GM19397 (cell line): ENCODE measurements at regions not wholly inside any gene's neighbourhood (a gene's known extent, or its start where the extent isn't known, plus 50 kb on each side); places are given as distances from the start of the nearest gene placed in this dataset.
"Not testable (repeated sequence)": the region's sequence is repeated elsewhere in the genome, so short reads cannot be mapped to it uniquely, and the experiment has no call there.

Experiments
- ATAC-seq: cut with Tn5 transposase; IDR thresholded peaks from one replicate; pipeline ENCODE4 v1.9.1; 2021; ENCODE audit warnings: mild to moderate bottlenecking, moderate library complexity; ENCODE audit not compliant: unreplicated experiment

GRCh38 chr10:23864631-23865147 lies 344.2 kb upstream of the KIAA1217 start:
- no peak for ATAC-seq

- not testable (repeated sequence) for ATAC-seq
Observed at GRCh38 chr10:23866985-23867384, 342.0 kb upstream of the KIAA1217 start.

- ATAC-seq = no peak
Observed at GRCh38 chr10:23868121-23868520, 340.8 kb upstream of the KIAA1217 start.

- no peak for ATAC-seq
Observed at GRCh38 chr10:23869548-23869947, 339.4 kb upstream of the KIAA1217 start.

- ATAC-seq = no peak
Observed at GRCh38 chr10:23869996-23870395, 338.9 kb upstream of the KIAA1217 start.

GRCh38 chr10:23870651-23871610 lies 338.0 kb upstream of the KIAA1217 start:
- no peak for ATAC-seq

GRCh38 chr10:23872290-23872689 lies 336.6 kb upstream of the KIAA1217 start:
- no peak for ATAC-seq

GRCh38 chr10:23877791-23878320 lies 331.1 kb upstream of the KIAA1217 start:
- no peak for ATAC-seq

- ATAC-seq = no peak
Observed at GRCh38 chr10:23884670-23885069, 324.3 kb upstream of the KIAA1217 start.

- no peak for ATAC-seq
Observed at GRCh38 chr10:23885853-23886252, 323.1 kb upstream of the KIAA1217 start.

GRCh38 chr10:23886355-23886754 lies 322.6 kb upstream of the KIAA1217 start:
- ATAC-seq = no peak

GRCh38 chr10:23891301-23891700 lies 317.6 kb upstream of the KIAA1217 start:
- no peak for ATAC-seq

GRCh38 chr10:23892296-23892695 lies 316.6 kb upstream of the KIAA1217 start:
- ATAC-seq = no peak

GRCh38 chr10:23897267-23897666 lies 311.7 kb upstream of the KIAA1217 start:
- ATAC-seq = no peak

- ATAC-seq = no peak
Observed at GRCh38 chr10:23897861-23898260, 311.1 kb upstream of the KIAA1217 start.

- no peak for ATAC-seq
Observed at GRCh38 chr10:23899166-23899565, 309.8 kb upstream of the KIAA1217 start.

GRCh38 chr10:23910291-23910690 lies 298.6 kb upstream of the KIAA1217 start:
- ATAC-seq = no peak

GRCh38 chr10:23912884-23913404 lies 296.0 kb upstream of the KIAA1217 start:
- no peak for ATAC-seq

GRCh38 chr10:23914641-23915040 lies 294.3 kb upstream of the KIAA1217 start:
- ATAC-seq = no peak

GRCh38 chr10:23917251-23917840 lies 291.6 kb upstream of the KIAA1217 start:
- ATAC-seq = no peak

GRCh38 chr10:23918090-23918723 lies 290.7 kb upstream of the KIAA1217 start:
- ATAC-seq = no peak
